ENCODE measurements at regions not wholly inside any gene's neighbourhood (a gene's known extent, or its start where the extent isn't known, plus 50 kb on each side); places are given as distances from the start of the nearest gene placed in this dataset.

GRCh38 chr21:38683222-38683621, 122.5 kb upstream of the ETS2 start:
- intact Hi-C loops (cut with micrococcal nuclease; ENCODE audit: unreplicated experiment): no loop called here
- CTCF ChIA-PET: no interaction called here
- Mint-ChIP-seq H3K4me1 (ENCODE audit: low read depth, unreplicated experiment) (no peaks in the 10 kb centered on the region), H3K27me3 (ENCODE audit: unreplicated experiment) (peaks cover 21% of the 10 kb centered on the region), H3K4me3 (ENCODE audit: low read depth, unreplicated experiment) (no peak overlapping the region), H3K9me3 (ENCODE audit: low read depth, unreplicated experiment) (peaks cover 3% of the 10 kb centered on the region), H3K27ac (ENCODE audit: unreplicated experiment) (no peak overlapping the region), H3K36me3 (ENCODE audit: insufficient read depth, unreplicated experiment) (no peaks in the 10 kb centered on the region)
- no peak for TF ChIP-seq CTCF (IDR thresholded peaks at IDR 0.05; ENCODE audit: unreplicated experiment)
- BruUV-seq (replicated peaks): no TSS peak
- DNase-seq: no peak

GRCh38 chr21:38688068-38688467, 117.7 kb upstream of the ETS2 start:
- DNase-seq: no peak
- Mint-ChIP-seq H3K9me3 (ENCODE audit: low read depth, unreplicated experiment) (no peaks in the 10 kb centered on the region), H3K4me3 (ENCODE audit: low read depth, unreplicated experiment) (no peak overlapping the region), H3K27ac (ENCODE audit: unreplicated experiment) (no peak overlapping the region), H3K27me3 (ENCODE audit: unreplicated experiment) (peaks cover 56% of the 10 kb centered on the region), H3K36me3 (ENCODE audit: insufficient read depth, unreplicated experiment) (no peaks in the 10 kb centered on the region), H3K4me1 (ENCODE audit: low read depth, unreplicated experiment) (no peaks in the 10 kb centered on the region)
- BruUV-seq (replicated peaks): no TSS peak
- no peak for TF ChIP-seq CTCF (IDR thresholded peaks at IDR 0.05; ENCODE audit: unreplicated experiment)
- intact Hi-C loops (cut with micrococcal nuclease; ENCODE audit: unreplicated experiment): no loop called here
- CTCF ChIA-PET: no interaction called here

- no peak for DNase-seq
- Mint-ChIP-seq H3K36me3 (ENCODE audit: insufficient read depth, unreplicated experiment) (no peaks in the 10 kb centered on the region), H3K27me3 (ENCODE audit: unreplicated experiment) (peaks cover 81% of the 10 kb centered on the region), H3K27ac (ENCODE audit: unreplicated experiment) (no peak overlapping the region), H3K4me3 (ENCODE audit: low read depth, unreplicated experiment) (no peak overlapping the region), H3K4me1 (ENCODE audit: low read depth, unreplicated experiment) (no peaks in the 10 kb centered on the region), H3K9me3 (ENCODE audit: low read depth, unreplicated experiment) (no peaks in the 10 kb centered on the region)
- CTCF ChIA-PET: no interaction called here
- no TSS peak for BruUV-seq (replicated peaks)
- no peak for TF ChIP-seq CTCF (IDR thresholded peaks at IDR 0.05; ENCODE audit: unreplicated experiment)
- intact Hi-C loops (cut with micrococcal nuclease; ENCODE audit: unreplicated experiment): no loop called here
Observed at GRCh38 chr21:38691631-38692030, 114.1 kb upstream of the ETS2 start.

- no peak for TF ChIP-seq CTCF (IDR thresholded peaks at IDR 0.05; ENCODE audit: unreplicated experiment)
- no peak for DNase-seq
- CTCF ChIA-PET: no interaction called here
- intact Hi-C loops (cut with micrococcal nuclease; ENCODE audit: unreplicated experiment): no loop called here
- Mint-ChIP-seq H3K4me3 (ENCODE audit: low read depth, unreplicated experiment) (no peak overlapping the region), H3K9me3 (ENCODE audit: low read depth, unreplicated experiment) (no peaks in the 10 kb centered on the region), H3K27ac (ENCODE audit: unreplicated experiment) (no peak overlapping the region), H3K27me3 (ENCODE audit: unreplicated experiment) (peaks cover 88% of the 10 kb centered on the region), H3K4me1 (ENCODE audit: low read depth, unreplicated experiment) (no peaks in the 10 kb centered on the region), H3K36me3 (ENCODE audit: insufficient read depth, unreplicated experiment) (no peaks in the 10 kb centered on the region)
- BruUV-seq (replicated peaks): no TSS peak
Observed at GRCh38 chr21:38696579-38696978, 109.2 kb upstream of the ETS2 start.

- CTCF ChIA-PET: no interaction called here
- Mint-ChIP-seq H3K27me3 (ENCODE audit: unreplicated experiment) (peaks cover 86% of the 10 kb centered on the region), H3K4me1 (ENCODE audit: low read depth, unreplicated experiment) (no peaks in the 10 kb centered on the region), H3K27ac (ENCODE audit: unreplicated experiment) (no peak overlapping the region), H3K36me3 (ENCODE audit: insufficient read depth, unreplicated experiment) (no peaks in the 10 kb centered on the region), H3K4me3 (ENCODE audit: low read depth, unreplicated experiment) (no peak overlapping the region), H3K9me3 (ENCODE audit: low read depth, unreplicated experiment) (no peaks in the 10 kb centered on the region)
- no TSS peak for BruUV-seq (replicated peaks)
- intact Hi-C loops (cut with micrococcal nuclease; ENCODE audit: unreplicated experiment): no loop called here
- TF ChIP-seq CTCF (IDR thresholded peaks at IDR 0.05; ENCODE audit: unreplicated experiment): no peak
- DNase-seq: no peak
Observed at GRCh38 chr21:38699048-38699447, 106.7 kb upstream of the ETS2 start.

All from Calu3 (cell line).